ENCODE measurements at regions not wholly inside any gene's neighbourhood (a gene's known extent, or its start where the extent isn't known, plus 50 kb on each side); places are given as distances from the start of the nearest gene placed in this dataset.

DNA sequence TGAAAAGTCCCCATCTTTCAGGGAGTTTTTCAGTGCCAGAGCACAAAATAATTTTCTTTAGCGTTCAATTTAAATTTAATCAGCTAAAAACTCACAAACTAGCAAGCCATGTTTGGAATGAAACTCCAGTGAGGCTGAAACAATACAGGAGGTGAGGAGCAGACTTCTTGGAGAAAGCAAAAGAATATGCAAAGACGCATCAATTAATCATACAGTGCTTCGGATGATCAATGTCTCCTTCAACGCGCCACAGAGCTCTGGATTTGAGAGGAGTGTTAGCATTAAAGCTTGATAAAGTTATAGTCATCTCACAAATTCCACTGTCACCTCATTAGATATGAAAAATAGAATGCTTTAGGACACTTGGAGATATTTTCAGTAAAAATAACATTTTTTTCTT, 248.0 kb downstream of the WDR11 start:
- POLR2A ChIA-PET = no interaction called here
- Histone ChIP-seq H3K9me3 (replicated peaks; ENCODE audit: control insufficient read depth, insufficient read depth, low read length) (no peaks in the 10 kb centered on the region), H3K4me1 (ENCODE audit: control insufficient read depth, insufficient read depth, low read length) (no peaks in the 10 kb centered on the region), H3K36me3 (ENCODE audit: control insufficient read depth in 2 of 2, insufficient read depth in 2 of 2, low read length in 1 of 2) (no peaks in the 10 kb centered on the region), H2AFZ (ENCODE audit: control insufficient read depth, low read depth, low read length) (no peak overlapping the region), H4K20me1 (ENCODE audit: control insufficient read depth, insufficient read depth) (no peaks in the 10 kb centered on the region), H3K27me3 (replicated peaks in 1 of 2; ENCODE audit: control insufficient read depth in 2 of 2, insufficient read depth in 2 of 2, low read length in 1 of 2) (no peaks in the 10 kb centered on the region; a peak in 2 of 4 replicates), H3K27ac (ENCODE audit: control insufficient read depth, insufficient read depth) (no peak overlapping the region), H3K79me2 (ENCODE audit: control insufficient read depth, insufficient read depth, low read length) (no peaks in the 10 kb centered on the region), H3K9ac (ENCODE audit: control insufficient read depth, insufficient read depth, low read length) (no peak overlapping the region), H3K4me2 (ENCODE audit: control insufficient read depth, insufficient read depth) (no peak overlapping the region), H3K4me3 (no peak overlapping the region)
- 53% methylated on average over 5 of the region's 5 CpGs for WGBS (ENCODE audit: insufficient coverage, insufficient replicate concordance, low lambda C conversion rate, missing lambda C conversion rate)
- BruUV-seq (replicated peaks) = no TSS peak
- RAD21 ChIA-PET (ENCODE audit: unreplicated experiment) = no interaction called here
- no peak for ATAC-seq
- intact Hi-C loops (cut with micrococcal nuclease; ENCODE audit: unreplicated experiment) (no loop called here), in situ Hi-C loops (cut with MboI) (no loop called here)
- CTCF ChIA-PET = no interaction called here
- SMC1A ChIA-PET (ENCODE audit: uncharacterized antibody, unreplicated experiment) = no interaction called here
- TF ChIP-seq ASH2L (IDR thresholded peaks at IDR 0.05; ENCODE audit: borderline replicate concordance, low read depth) (no peak), NR2F1 (conservative IDR thresholded peaks at IDR 0.05) (no peak), KAT2A (conservative IDR thresholded peaks at IDR 0.05; ENCODE audit: control insufficient read depth, low read depth, low read length) (no peak), GATAD2B (conservative IDR thresholded peaks at IDR 0.05; ENCODE audit: low read depth) (no peak), BMI1 (IDR thresholded peaks at IDR 0.05; ENCODE audit: borderline replicate concordance) (no peak), RB1 (IDR thresholded peaks at IDR 0.05; ENCODE audit: borderline replicate concordance) (no peak), NR2C2 (IDR thresholded peaks at IDR 0.05; ENCODE audit: borderline replicate concordance, control insufficient read depth, insufficient read length, low read depth) (no peak), RBBP5 (conservative IDR thresholded peaks at IDR 0.05) (no peak), SPI1 (IDR thresholded peaks at IDR 0.05; ENCODE audit: borderline replicate concordance, insufficient read depth, low read depth, low read length) (no peak)
- FAIRE-seq = no peak
- no peak for DNase-seq (ENCODE audit: low read depth, low spot score)

DNA sequence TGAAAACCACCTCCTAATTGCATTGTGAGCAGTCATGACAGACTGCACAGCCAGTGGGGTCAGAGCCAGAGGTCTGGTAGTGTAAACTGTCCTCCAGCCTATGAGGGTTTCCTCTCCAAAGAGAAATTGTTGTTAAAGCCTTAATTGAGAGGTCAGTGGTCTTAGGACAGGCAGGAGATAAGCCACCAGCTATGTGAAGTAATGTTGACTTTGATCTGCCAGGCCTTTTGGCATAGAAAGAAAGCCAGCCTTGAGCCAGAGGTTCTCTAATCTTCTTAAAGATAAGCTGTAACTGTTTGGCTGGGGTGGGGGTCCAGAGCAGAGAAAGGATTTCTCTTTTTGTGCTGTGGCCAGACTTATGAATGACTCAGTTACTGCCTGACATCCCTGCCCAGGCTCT, 248.4 kb downstream of the WDR11 start:
- Histone ChIP-seq H3K9me3 (replicated peaks; ENCODE audit: control insufficient read depth, insufficient read depth, low read length) (no peaks in the 10 kb centered on the region), H3K4me3 (no peak overlapping the region), H3K79me2 (ENCODE audit: control insufficient read depth, insufficient read depth, low read length) (no peaks in the 10 kb centered on the region), H3K27ac (ENCODE audit: control insufficient read depth, insufficient read depth) (no peak overlapping the region), H2AFZ (ENCODE audit: control insufficient read depth, low read depth, low read length) (no peak overlapping the region), H3K4me1 (ENCODE audit: control insufficient read depth, insufficient read depth, low read length) (no peaks in the 10 kb centered on the region), H3K4me2 (ENCODE audit: control insufficient read depth, insufficient read depth) (no peak overlapping the region), H4K20me1 (ENCODE audit: control insufficient read depth, insufficient read depth) (no peaks in the 10 kb centered on the region), H3K36me3 (ENCODE audit: control insufficient read depth in 2 of 2, insufficient read depth in 2 of 2, low read length in 1 of 2) (no peaks in the 10 kb centered on the region), H3K9ac (ENCODE audit: control insufficient read depth, insufficient read depth, low read length) (no peak overlapping the region), H3K27me3 (replicated peaks in 1 of 2; ENCODE audit: control insufficient read depth in 2 of 2, insufficient read depth in 2 of 2, low read length in 1 of 2) (no peaks in the 10 kb centered on the region; a peak in 2 of 4 replicates)
- ChIA-PET RAD21 (ENCODE audit: unreplicated experiment) (no interaction called here), CTCF (interaction anchor here (1.5 kb wide), 1 partner anchor 29 kb away, joined by 3 read pairs; no protein-coding TSS in a partner anchor), SMC1A (ENCODE audit: uncharacterized antibody, unreplicated experiment) (interaction anchor here (0.9 to 1.3 kb wide), 2 partner anchors 8 to 37 kb away, joined by 3 to 4 read pairs; no protein-coding TSS in a partner anchor), POLR2A (no interaction called here)
- TF ChIP-seq GATAD2B (conservative IDR thresholded peaks at IDR 0.05; ENCODE audit: low read depth) = no peak
- TF ChIP-seq ZBTB40 (IDR thresholded peaks at IDR 0.05; ENCODE audit: borderline replicate concordance) = no peak
- TF ChIP-seq SMAD5 (IDR thresholded peaks at IDR 0.05; ENCODE audit: low read depth) = no peak
- no peak for TF ChIP-seq YY1 (IDR thresholded peaks at IDR 0.05; ENCODE audit: low read depth, low read length)
- no peak for TF ChIP-seq NR2C2 (IDR thresholded peaks at IDR 0.05; ENCODE audit: borderline replicate concordance, control insufficient read depth, insufficient read length, low read depth)
- in situ Hi-C loops (cut with MboI) (no loop called here), intact Hi-C loops (cut with micrococcal nuclease; ENCODE audit: unreplicated experiment) (no loop called here)
- no TSS peak for BruUV-seq (replicated peaks)
- DNase-seq (ENCODE audit: low read depth, low spot score) = no peak
- no peak for ATAC-seq
- FAIRE-seq = no peak

All from GM12878 (cell line).